Vagina (tissue), 2 donors: ENCODE measurements at regions not wholly inside any gene's neighbourhood (a gene's known extent, or its start where the extent isn't known, plus 50 kb on each side); places are given as distances from the start of the nearest gene placed in this dataset.

Experiments
- POLR2A ChIP-seq, 2 donors: fragments of 450-650 bp; IDR thresholded peaks; one replicate each; pipeline ENCODE4 v1.6.1; 2017; ENCODE audit warnings: antibody characterized with exemption in 2 of 2, mild to moderate bottlenecking in 2 of 2, moderate library complexity in 2 of 2
- TF ChIP-seq, protein P1 (sequence below), 3 experiments: fragments of 450-650 bp in 2 of 3; fragments of 200-600 bp in 1 of 3; sonication (generic) in 1 of 3; IDR thresholded peaks; one replicate each; pipeline ENCODE4 v1.5.1; 2017 to 2019; ENCODE audit warnings: antibody characterized with exemption in 3 of 3, mild to moderate bottlenecking in 2 of 3, moderate library complexity in 2 of 3

DNA sequence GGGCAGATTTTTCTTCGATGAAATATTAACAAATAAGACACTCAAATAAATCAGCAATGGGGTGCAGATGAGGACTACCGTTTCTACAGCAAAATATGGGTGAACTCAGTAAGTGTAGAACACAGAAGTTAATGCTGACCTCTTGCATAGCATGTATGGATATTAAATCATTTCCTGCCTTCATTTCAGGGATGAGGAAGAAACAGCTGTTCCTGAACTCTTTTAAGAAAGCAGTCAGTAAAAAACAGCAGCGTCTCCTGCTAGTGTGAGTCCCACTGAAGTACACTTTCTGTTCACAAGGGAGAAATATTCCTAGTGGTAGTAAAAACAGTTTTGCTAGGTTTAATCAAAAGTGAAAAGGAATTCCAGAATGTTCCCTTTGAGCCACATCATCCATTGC is 379.0 kb downstream of the ZEB2 start:
- TF ChIP-seq, protein P1, sequence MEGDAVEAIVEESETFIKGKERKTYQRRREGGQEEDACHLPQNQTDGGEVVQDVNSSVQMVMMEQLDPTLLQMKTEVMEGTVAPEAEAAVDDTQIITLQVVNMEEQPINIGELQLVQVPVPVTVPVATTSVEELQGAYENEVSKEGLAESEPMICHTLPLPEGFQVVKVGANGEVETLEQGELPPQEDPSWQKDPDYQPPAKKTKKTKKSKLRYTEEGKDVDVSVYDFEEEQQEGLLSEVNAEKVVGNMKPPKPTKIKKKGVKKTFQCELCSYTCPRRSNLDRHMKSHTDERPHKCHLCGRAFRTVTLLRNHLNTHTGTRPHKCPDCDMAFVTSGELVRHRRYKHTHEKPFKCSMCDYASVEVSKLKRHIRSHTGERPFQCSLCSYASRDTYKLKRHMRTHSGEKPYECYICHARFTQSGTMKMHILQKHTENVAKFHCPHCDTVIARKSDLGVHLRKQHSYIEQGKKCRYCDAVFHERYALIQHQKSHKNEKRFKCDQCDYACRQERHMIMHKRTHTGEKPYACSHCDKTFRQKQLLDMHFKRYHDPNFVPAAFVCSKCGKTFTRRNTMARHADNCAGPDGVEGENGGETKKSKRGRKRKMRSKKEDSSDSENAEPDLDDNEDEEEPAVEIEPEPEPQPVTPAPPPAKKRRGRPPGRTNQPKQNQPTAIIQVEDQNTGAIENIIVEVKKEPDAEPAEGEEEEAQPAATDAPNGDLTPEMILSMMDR (IDR thresholded peaks at IDR 0.05), result no peak
- TF ChIP-seq POLR2A (IDR thresholded peaks at IDR 0.05), result no peak
